GM12878 (cell line): ENCODE measurements at regions not wholly inside any gene's neighbourhood (a gene's known extent, or its start where the extent isn't known, plus 50 kb on each side); places are given as distances from the start of the nearest gene placed in this dataset.

Experiments used
- ATAC-seq: fragments of 200-7000 bp; cut with Tn5 transposase; 3 replicates; pipeline ENCODE4 v1.9.1; 2020; ENCODE audit warnings: mild to moderate bottlenecking, moderate library complexity
- BruUV-seq: library from RNA; stranded (reverse); fragments of 400-500 nt; replicated peaks from 2 replicates; lab custom pipeline; 2021; lab: Mats Ljungman, UMichigan
- CTCF ChIA-PET: fragments of 300-600 bp; sonication (Branson Sonifier 250); formaldehyde crosslinking; extraction: SDS; loops from one replicate; lab custom pipeline; 2021; ENCODE audit warnings: inconsistent platforms; lab: Yijun Ruan, JAX
- POLR2A ChIA-PET: fragments of 350-600 bp; formaldehyde crosslinking; extraction: SDS; loops from one replicate; lab custom pipeline; 2021; ENCODE audit warnings: inconsistent platforms; lab: Charles Lee
- RAD21 ChIA-PET: fragments of 300-600 bp; sonication (Branson Sonifier 250); formaldehyde crosslinking; loops from one replicate; lab custom pipeline; 2023; ENCODE audit warnings: antibody characterized with exemption; ENCODE audit not compliant: unreplicated experiment; lab: Charles Lee
- SMC1A ChIA-PET: fragments of 300-600 bp; sonication (Branson Sonifier 250); formaldehyde crosslinking; loops from one replicate; lab custom pipeline; 2023; ENCODE audit not compliant: unreplicated experiment, uncharacterized antibody; lab: Charles Lee
- DNase-seq: peaks from one replicate; pipeline ENCODE4 v3.0.0-alpha.2; 2011; ENCODE audit warnings: low read depth, low spot score
- FAIRE-seq: peaks from 3 replicates; lab custom pipeline; 2011; peaks lifted over from hg19 to GRCh38; lab: Jason Lieb, UNC
- H2AFZ ChIP-seq: 2 replicates; pipeline ENCODE4 v1.6.0; 2011; ENCODE audit warnings: low read depth, low read length, control low read depth; ENCODE audit not compliant: control insufficient read depth
- H3K27ac ChIP-seq: 2 replicates; pipeline ENCODE4 v1.5.1; 2011; ENCODE audit warnings: control low read depth; ENCODE audit not compliant: control insufficient read depth, insufficient read depth
- H3K27me3 ChIP-seq, 2 experiments: replicated peaks in 1 of 2; 2 replicates each; pipeline versions ENCODE4 v1.6.0 to v1.6.1; 2011; ENCODE audit warnings: low read length in 1 of 2; ENCODE audit not compliant: control insufficient read depth in 2 of 2, insufficient read depth in 2 of 2
- H3K36me3 ChIP-seq, 2 experiments: 2 replicates each; pipeline ENCODE4 v1.5.1; 2011; ENCODE audit warnings: low read length in 1 of 2; ENCODE audit not compliant: control insufficient read depth in 2 of 2, insufficient read depth in 2 of 2
- H3K4me1 ChIP-seq: 2 replicates; pipeline ENCODE4 v1.6.1; 2011; ENCODE audit warnings: mild to moderate bottlenecking, low read length, moderate library complexity, mixed read lengths; ENCODE audit not compliant: control insufficient read depth, insufficient read depth
- H3K4me2 ChIP-seq: 2 replicates; pipeline ENCODE4 v1.6.0; 2011; ENCODE audit warnings: control low read depth; ENCODE audit not compliant: control insufficient read depth, insufficient read depth
- H3K4me3 ChIP-seq: fragments of 200-600 bp; sonication (generic); 2 replicates; pipeline ENCODE4 v1.5.1; 2016
- H3K79me2 ChIP-seq: 2 replicates; pipeline ENCODE4 v1.6.0; 2011; ENCODE audit warnings: low read length; ENCODE audit not compliant: control insufficient read depth, insufficient read depth
- H3K9ac ChIP-seq: 2 replicates; pipeline ENCODE4 v1.8.0; 2011; ENCODE audit warnings: low read length, control low read depth, mixed read lengths; ENCODE audit not compliant: control insufficient read depth, insufficient read depth
- H3K9me3 ChIP-seq: replicated peaks from 3 replicates; pipeline ENCODE4 v1.5.1; 2011; ENCODE audit warnings: mild to moderate bottlenecking, low read length; ENCODE audit not compliant: control insufficient read depth, insufficient read depth
- H4K20me1 ChIP-seq: 2 replicates; pipeline ENCODE4 v1.6.0; 2011; ENCODE audit not compliant: control insufficient read depth, insufficient read depth
- BACH1 ChIP-seq: fragments of 450-650 bp; IDR thresholded peaks from 2 replicates; pipeline ENCODE4 v1.6.1; 2017; ENCODE audit warnings: mild to moderate bottlenecking, borderline replicate concordance
- CREM ChIP-seq: IDR thresholded peaks from 2 replicates; pipeline ENCODE4 v1.6.1; 2014; ENCODE audit warnings: antibody characterized with exemption, low read depth
- DPF2 ChIP-seq: fragments of 450-650 bp; IDR thresholded peaks from 2 replicates; pipeline ENCODE4 v1.6.1; 2017; ENCODE audit warnings: mild to moderate bottlenecking
- GATAD2B ChIP-seq: fragments of 450-650 bp; conservative IDR thresholded peaks from 2 replicates; pipeline ENCODE4 v1.6.1; 2017; ENCODE audit warnings: low read depth, mild to moderate bottlenecking, moderate library complexity
- HDGF ChIP-seq: fragments of 450-650 bp; IDR thresholded peaks from 2 replicates; pipeline ENCODE4 v1.6.1; 2016; ENCODE audit warnings: antibody characterized with exemption
- JUNB ChIP-seq: IDR thresholded peaks from 2 replicates; pipeline ENCODE4 v1.6.1; 2016; ENCODE audit warnings: antibody characterized with exemption, mild to moderate bottlenecking
- KAT2A ChIP-seq: conservative IDR thresholded peaks from 2 replicates; pipeline ENCODE4 v1.6.1; 2011; ENCODE audit warnings: low read depth, low read length; ENCODE audit not compliant: control insufficient read depth
- MYC ChIP-seq: IDR thresholded peaks from 2 replicates; pipeline ENCODE4 v1.6.1; 2011; ENCODE audit warnings: mild to moderate bottlenecking, low read length, moderate library complexity, inconsistent platforms; ENCODE audit not compliant: insufficient read depth, insufficient replicate concordance, insufficient read length, severe bottlenecking
- NFYB ChIP-seq: IDR thresholded peaks from 2 replicates; pipeline ENCODE4 v1.6.1; 2011; ENCODE audit warnings: low read depth, mild to moderate bottlenecking, low read length, improper control_type of control experiment, moderate library complexity; ENCODE audit not compliant: insufficient read depth
- NR2F1 ChIP-seq: fragments of 450-650 bp; conservative IDR thresholded peaks from 2 replicates; pipeline ENCODE4 v1.6.1; 2017; ENCODE audit warnings: mild to moderate bottlenecking
- PML ChIP-seq: IDR thresholded peaks from 2 replicates; pipeline ENCODE4 v1.6.1; 2012; ENCODE audit warnings: low read length, inconsistent platforms
- POLR2A ChIP-seq: IDR thresholded peaks from 2 replicates; pipeline ENCODE4 v1.6.1; 2011; ENCODE audit warnings: low read depth, mild to moderate bottlenecking, low read length
- SREBF2 ChIP-seq: IDR thresholded peaks from 2 replicates; pipeline ENCODE4 v1.6.1; 2012; ENCODE audit warnings: mild to moderate bottlenecking, low read length
- STAT3 ChIP-seq: IDR thresholded peaks from 2 replicates; pipeline ENCODE4 v1.6.1; 2011; ENCODE audit warnings: low read depth, low read length, improper control_type of control experiment
- ZSCAN29 ChIP-seq: fragments of 450-650 bp; IDR thresholded peaks from 2 replicates; pipeline ENCODE4 v1.6.1; 2017; ENCODE audit warnings: mild to moderate bottlenecking, moderate library complexity
- WGBS: methylation state at CpG from one replicate; pipeline ENCODE4 v1.1.6; 2016; ENCODE audit warnings: low lambda C conversion rate; ENCODE audit not compliant: insufficient replicate concordance, insufficient coverage; ENCODE audit errors: missing lambda C conversion rate; 5-methylcytosine and 5-hydroxymethylcytosine counted together
- in situ Hi-C: fragments of 300-500 bp; cut with MboI; formaldehyde crosslinking; loops from 9 replicates; pipeline ENCODE4 v1.14.3; 2018; ENCODE audit warnings: mixed read lengths
- intact Hi-C: fragments of 100-400 bp; cut with micrococcal nuclease; formaldehyde crosslinking; loops from one replicate; pipeline ENCODE4 v1.14.2; 2022; ENCODE audit not compliant: unreplicated experiment
- TF ChIP-seq, protein P1 (sequence below): fragments of 450-650 bp; IDR thresholded peaks from 2 replicates; pipeline ENCODE4 v1.6.1; 2017; ENCODE audit warnings: mild to moderate bottlenecking, moderate library complexity
- TF ChIP-seq, protein P2 (sequence below): fragments of 450-650 bp; IDR thresholded peaks from 2 replicates; pipeline ENCODE4 v1.6.1; 2016; ENCODE audit warnings: mild to moderate bottlenecking, moderate library complexity, borderline replicate concordance

DNA sequence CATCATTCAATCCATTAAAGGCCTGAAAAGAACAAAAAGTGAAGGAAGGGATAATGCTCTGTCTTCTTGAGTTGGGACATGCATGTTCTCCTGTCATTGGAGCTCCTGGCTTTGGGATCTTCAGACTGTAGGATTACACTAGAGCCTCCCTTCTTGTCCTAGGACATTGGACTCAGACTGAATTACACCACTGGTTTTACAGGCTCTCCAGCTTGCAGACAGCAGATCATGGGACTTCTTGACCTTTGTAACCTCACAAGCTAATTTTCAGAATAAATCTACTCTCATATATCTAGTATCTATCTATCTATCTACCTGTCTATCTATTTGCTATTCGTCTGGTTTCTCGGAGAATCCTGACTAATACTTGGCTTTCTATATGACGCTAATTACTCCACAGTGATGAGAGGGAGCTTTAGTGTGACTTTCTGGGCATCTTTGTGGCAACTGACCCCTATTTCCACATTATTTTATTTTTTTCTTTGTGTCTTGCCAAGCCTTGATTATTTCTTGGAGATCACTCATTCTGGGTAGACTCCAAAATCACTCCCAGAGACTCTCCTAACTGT lies 151.9 kb upstream of the ZNF184 start (continued):
- TF ChIP-seq JUNB: peak; percentile 93

DNA sequence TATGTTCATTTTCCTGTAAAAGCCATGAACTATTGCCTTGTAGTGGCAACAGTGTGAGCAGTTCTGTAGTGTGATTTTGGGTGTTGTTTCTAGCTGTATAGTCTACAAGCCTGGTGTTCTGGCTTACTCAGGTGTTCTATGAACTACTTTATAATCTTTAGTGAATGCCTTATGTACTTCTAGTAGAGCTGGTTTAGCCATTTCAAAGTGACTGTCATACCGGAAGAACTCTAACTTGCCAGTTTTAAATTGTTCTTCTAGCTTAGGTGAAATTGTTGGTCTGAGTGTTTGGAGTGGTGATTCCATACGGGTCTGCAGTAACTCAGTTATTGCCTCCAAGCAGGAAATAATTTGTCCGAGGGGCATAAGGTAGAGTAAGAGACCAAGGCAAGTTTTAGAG lies 150.2 kb upstream of the ZNF184 start:
- BruUV-seq: no TSS peak
- Histone ChIP-seq H3K4me1 (peaks cover 5% of the 10 kb centered on the region), H3K9ac (no peak overlapping the region), H3K4me3 (no peak overlapping the region), H3K27ac (no peak overlapping the region), H3K36me3 (no peaks in the 10 kb centered on the region), H2AFZ (no peak overlapping the region), H3K79me2 (no peaks in the 10 kb centered on the region), H3K9me3 (no peaks in the 10 kb centered on the region), H3K4me2 (no peak overlapping the region), H3K27me3 (no peaks in the 10 kb centered on the region), H4K20me1 (no peaks in the 10 kb centered on the region)
- WGBS: 62% methylated on average over 3 of the region's 3 CpGs
- in situ Hi-C loops (no loop called here), intact Hi-C loops (no loop called here)
- DNase-seq: no peak
- SMC1A ChIA-PET: interaction anchor here (1.0 kb wide), 1 partner anchor 9 kb away, joined by 3 read pairs; no protein-coding TSS in a partner anchor
- no peak for ATAC-seq
- RAD21 ChIA-PET: no interaction called here
- FAIRE-seq: no peak
- TF ChIP-seq PML (no peak), JUNB (no peak), NR2F1 (no peak), NFYB (no peak), MYC (no peak), ZSCAN29 (no peak), BACH1 (no peak), DPF2 (no peak), POLR2A (no peak), KAT2A (no peak), SREBF2 (no peak), STAT3 (no peak), HDGF (no peak), CREM (no peak), GATAD2B (no peak)
- TF ChIP-seq, protein P1, sequence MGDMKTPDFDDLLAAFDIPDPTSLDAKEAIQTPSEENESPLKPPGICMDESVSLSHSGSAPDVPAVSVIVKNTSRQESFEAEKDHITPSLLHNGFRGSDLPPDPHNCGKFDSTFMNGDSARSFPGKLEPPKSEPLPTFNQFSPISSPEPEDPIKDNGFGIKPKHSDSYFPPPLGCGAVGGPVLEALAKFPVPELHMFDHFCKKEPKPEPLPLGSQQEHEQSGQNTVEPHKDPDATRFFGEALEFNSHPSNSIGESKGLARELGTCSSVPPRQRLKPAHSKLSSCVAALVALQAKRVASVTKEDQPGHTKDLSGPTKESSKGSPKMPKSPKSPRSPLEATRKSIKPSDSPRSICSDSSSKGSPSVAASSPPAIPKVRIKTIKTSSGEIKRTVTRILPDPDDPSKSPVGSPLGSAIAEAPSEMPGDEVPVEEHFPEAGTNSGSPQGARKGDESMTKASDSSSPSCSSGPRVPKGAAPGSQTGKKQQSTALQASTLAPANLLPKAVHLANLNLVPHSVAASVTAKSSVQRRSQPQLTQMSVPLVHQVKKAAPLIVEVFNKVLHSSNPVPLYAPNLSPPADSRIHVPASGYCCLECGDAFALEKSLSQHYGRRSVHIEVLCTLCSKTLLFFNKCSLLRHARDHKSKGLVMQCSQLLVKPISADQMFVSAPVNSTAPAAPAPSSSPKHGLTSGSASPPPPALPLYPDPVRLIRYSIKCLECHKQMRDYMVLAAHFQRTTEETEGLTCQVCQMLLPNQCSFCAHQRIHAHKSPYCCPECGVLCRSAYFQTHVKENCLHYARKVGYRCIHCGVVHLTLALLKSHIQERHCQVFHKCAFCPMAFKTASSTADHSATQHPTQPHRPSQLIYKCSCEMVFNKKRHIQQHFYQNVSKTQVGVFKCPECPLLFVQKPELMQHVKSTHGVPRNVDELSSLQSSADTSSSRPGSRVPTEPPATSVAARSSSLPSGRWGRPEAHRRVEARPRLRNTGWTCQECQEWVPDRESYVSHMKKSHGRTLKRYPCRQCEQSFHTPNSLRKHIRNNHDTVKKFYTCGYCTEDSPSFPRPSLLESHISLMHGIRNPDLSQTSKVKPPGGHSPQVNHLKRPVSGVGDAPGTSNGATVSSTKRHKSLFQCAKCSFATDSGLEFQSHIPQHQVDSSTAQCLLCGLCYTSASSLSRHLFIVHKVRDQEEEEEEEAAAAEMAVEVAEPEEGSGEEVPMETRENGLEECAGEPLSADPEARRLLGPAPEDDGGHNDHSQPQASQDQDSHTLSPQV: no peak
- TF ChIP-seq, protein P2, sequence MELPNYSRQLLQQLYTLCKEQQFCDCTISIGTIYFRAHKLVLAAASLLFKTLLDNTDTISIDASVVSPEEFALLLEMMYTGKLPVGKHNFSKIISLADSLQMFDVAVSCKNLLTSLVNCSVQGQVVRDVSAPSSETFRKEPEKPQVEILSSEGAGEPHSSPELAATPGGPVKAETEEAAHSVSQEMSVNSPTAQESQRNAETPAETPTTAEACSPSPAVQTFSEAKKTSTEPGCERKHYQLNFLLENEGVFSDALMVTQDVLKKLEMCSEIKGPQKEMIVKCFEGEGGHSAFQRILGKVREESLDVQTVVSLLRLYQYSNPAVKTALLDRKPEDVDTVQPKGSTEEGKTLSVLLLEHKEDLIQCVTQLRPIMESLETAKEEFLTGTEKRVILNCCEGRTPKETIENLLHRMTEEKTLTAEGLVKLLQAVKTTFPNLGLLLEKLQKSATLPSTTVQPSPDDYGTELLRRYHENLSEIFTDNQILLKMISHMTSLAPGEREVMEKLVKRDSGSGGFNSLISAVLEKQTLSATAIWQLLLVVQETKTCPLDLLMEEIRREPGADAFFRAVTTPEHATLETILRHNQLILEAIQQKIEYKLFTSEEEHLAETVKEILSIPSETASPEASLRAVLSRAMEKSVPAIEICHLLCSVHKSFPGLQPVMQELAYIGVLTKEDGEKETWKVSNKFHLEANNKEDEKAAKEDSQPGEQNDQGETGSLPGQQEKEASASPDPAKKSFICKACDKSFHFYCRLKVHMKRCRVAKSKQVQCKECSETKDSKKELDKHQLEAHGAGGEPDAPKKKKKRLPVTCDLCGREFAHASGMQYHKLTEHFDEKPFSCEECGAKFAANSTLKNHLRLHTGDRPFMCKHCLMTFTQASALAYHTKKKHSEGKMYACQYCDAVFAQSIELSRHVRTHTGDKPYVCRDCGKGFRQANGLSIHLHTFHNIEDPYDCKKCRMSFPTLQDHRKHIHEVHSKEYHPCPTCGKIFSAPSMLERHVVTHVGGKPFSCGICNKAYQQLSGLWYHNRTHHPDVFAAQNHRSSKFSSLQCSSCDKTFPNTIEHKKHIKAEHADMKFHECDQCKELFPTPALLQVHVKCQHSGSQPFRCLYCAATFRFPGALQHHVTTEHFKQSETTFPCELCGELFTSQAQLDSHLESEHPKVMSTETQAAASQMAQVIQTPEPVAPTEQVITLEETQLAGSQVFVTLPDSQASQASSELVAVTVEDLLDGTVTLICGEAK: no peak
- POLR2A ChIA-PET: no interaction called here
- CTCF ChIA-PET: interaction anchor here (1.2 to 2.0 kb wide), 2 partner anchors 14 to 64 kb away, joined by 3 to 5 read pairs; no protein-coding TSS in a partner anchor
